WTC11 (cell line): ENCODE measurements at regions not wholly inside any gene's neighbourhood (a gene's known extent, or its start where the extent isn't known, plus 50 kb on each side); places are given as distances from the start of the nearest gene placed in this dataset.

Experiments
- CTCF ChIP-seq: fragments of 200-600 bp; IDR thresholded peaks from 2 replicates; pipeline ENCODE4 v1.8.0; 2022; ENCODE audit warnings: antibody characterized with exemption
- FOXK1 ChIP-seq: sonication (generic); formaldehyde crosslinking; IDR thresholded peaks from 2 replicates; pipeline ENCODE4 v1.8.0; 2022; ENCODE audit warnings: mild to moderate bottlenecking, moderate library complexity, missing genetic modification reagents
- IRF1 ChIP-seq: sonication (generic); formaldehyde crosslinking; IDR thresholded peaks from 2 replicates; pipeline ENCODE4 v1.8.0; 2023; ENCODE audit warnings: missing genetic modification reagents
- JUN ChIP-seq: sonication (generic); formaldehyde crosslinking; IDR thresholded peaks from 2 replicates; pipeline ENCODE4 v1.8.0; 2023; ENCODE audit warnings: mild to moderate bottlenecking, missing genetic modification reagents
- MXD4 ChIP-seq: fragments of 250-450 bp; sonication (Bioruptor Pico); IDR thresholded peaks from 2 replicates; pipeline ENCODE4 v1.8.0; 2021; ENCODE audit warnings: mild to moderate bottlenecking, moderate library complexity, borderline replicate concordance
- NR1H2 ChIP-seq: sonication (generic); formaldehyde crosslinking; IDR thresholded peaks from 2 replicates; pipeline ENCODE4 v1.9.0; 2021; ENCODE audit warnings: mild to moderate bottlenecking, moderate library complexity, missing genetic modification reagents
- NR2C2 ChIP-seq: sonication (generic); formaldehyde crosslinking; IDR thresholded peaks from 2 replicates; pipeline ENCODE4 v1.8.0; 2022; ENCODE audit warnings: mild to moderate bottlenecking, missing genetic modification reagents
- PRDM15 ChIP-seq: sonication (generic); formaldehyde crosslinking; IDR thresholded peaks from 2 replicates; pipeline ENCODE4 v1.8.0; 2022; ENCODE audit warnings: missing genetic modification reagents
- RELA ChIP-seq: sonication (generic); formaldehyde crosslinking; IDR thresholded peaks from 2 replicates; pipeline ENCODE4 v1.8.1; 2022; ENCODE audit warnings: missing genetic modification reagents, mild to moderate bottlenecking, borderline replicate concordance
- TEAD4 ChIP-seq: sonication (generic); formaldehyde crosslinking; IDR thresholded peaks from 2 replicates; pipeline ENCODE4 v1.8.0; 2022; ENCODE audit warnings: mild to moderate bottlenecking, missing genetic modification reagents
- ZNF317 ChIP-seq: sonication (generic); formaldehyde crosslinking; IDR thresholded peaks from 2 replicates; pipeline ENCODE4 v1.8.1; 2023; ENCODE audit warnings: low read depth, mild to moderate bottlenecking, moderate library complexity, missing genetic modification reagents, borderline replicate concordance
- ZNF416 ChIP-seq: fragments of 250-450 bp; sonication (Bioruptor Pico); IDR thresholded peaks from 2 replicates; pipeline ENCODE4 v1.9.0; 2021; ENCODE audit warnings: mild to moderate bottlenecking, inconsistent platforms

GRCh38 chr7:51457079-51457478 is 140.5 kb upstream of the COBL start:
- TF ChIP-seq PRDM15 (CRISPR knock-in tag) (no peak), ZNF416 (CRISPR knock-in tag) (no peak), ZNF317 (CRISPR knock-in tag) (no peak), TEAD4 (CRISPR knock-in tag) (no peak), CTCF (no peak), MXD4 (CRISPR knock-in tag) (no peak), NR2C2 (CRISPR knock-in tag) (no peak), FOXK1 (CRISPR knock-in tag) (no peak), RELA (no peak), NR1H2 (no peak), IRF1 (CRISPR knock-in tag) (no peak), JUN (CRISPR knock-in tag) (no peak)
